Astrocyte of the spinal cord (primary cell): ENCODE measurements at regions not wholly inside any gene's neighbourhood (a gene's known extent, or its start where the extent isn't known, plus 50 kb on each side); places are given as distances from the start of the nearest gene placed in this dataset.

Source experiments
- DNase-seq: peaks from one replicate; pipeline ENCODE4 v3.0.0; 2011; ENCODE audit warnings: low read depth, low spot score
- H3K4me3 ChIP-seq: 2 replicates; pipeline ENCODE4 v1.5.1; 2011; ENCODE audit warnings: low read depth, mild to moderate bottlenecking, low read length, moderate library complexity
- in situ Hi-C: cut with HindIII; loops from 2 replicates; pipeline ENCODE4 v1.10.0; 2017; ENCODE audit warnings: low sequenced_read_pairs
- TF ChIP-seq, protein P1 (sequence below): IDR thresholded peaks from 2 replicates; pipeline ENCODE4 v1.5.1; 2012; ENCODE audit warnings: low read depth, mild to moderate bottlenecking, low read length, inconsistent platforms

DNA sequence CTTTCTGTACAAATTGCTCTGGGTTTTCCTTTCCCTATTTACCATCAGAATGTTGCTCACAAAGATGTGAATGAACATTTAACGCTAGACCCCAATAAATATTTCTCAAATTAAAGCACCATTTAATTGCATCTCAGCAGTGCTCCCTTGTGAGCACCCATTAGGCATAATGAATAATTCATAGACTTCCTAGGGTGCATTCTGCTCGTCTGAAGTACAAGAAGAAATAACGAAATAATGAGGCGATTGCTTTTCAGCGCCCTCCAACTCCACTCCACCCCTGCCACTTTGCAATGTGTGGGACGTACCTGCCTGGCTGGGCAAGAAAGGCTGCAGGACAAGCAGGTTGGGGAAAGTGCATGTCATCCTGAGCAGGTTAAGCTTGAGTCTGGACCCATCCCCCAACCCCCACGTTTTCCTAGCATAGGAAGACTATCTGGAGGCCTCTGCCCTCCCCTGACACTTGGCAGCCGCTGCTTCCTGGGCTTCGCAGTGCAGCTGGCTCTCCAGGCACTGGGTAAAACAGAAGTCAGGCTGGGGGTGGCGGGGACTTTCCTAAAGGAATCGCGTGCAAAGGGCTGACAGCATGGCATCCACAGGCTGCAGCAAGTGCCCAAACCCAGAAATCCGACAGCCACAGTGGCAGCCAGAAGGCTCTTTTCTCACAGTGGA is 253.7 kb downstream of the DUSP6 start:
- in situ Hi-C loops: no loop called here
- TF ChIP-seq, protein P1, sequence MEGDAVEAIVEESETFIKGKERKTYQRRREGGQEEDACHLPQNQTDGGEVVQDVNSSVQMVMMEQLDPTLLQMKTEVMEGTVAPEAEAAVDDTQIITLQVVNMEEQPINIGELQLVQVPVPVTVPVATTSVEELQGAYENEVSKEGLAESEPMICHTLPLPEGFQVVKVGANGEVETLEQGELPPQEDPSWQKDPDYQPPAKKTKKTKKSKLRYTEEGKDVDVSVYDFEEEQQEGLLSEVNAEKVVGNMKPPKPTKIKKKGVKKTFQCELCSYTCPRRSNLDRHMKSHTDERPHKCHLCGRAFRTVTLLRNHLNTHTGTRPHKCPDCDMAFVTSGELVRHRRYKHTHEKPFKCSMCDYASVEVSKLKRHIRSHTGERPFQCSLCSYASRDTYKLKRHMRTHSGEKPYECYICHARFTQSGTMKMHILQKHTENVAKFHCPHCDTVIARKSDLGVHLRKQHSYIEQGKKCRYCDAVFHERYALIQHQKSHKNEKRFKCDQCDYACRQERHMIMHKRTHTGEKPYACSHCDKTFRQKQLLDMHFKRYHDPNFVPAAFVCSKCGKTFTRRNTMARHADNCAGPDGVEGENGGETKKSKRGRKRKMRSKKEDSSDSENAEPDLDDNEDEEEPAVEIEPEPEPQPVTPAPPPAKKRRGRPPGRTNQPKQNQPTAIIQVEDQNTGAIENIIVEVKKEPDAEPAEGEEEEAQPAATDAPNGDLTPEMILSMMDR: no peak
- DNase-seq: no peak
- H3K4me3 ChIP-seq: no peak overlapping the region

DNA sequence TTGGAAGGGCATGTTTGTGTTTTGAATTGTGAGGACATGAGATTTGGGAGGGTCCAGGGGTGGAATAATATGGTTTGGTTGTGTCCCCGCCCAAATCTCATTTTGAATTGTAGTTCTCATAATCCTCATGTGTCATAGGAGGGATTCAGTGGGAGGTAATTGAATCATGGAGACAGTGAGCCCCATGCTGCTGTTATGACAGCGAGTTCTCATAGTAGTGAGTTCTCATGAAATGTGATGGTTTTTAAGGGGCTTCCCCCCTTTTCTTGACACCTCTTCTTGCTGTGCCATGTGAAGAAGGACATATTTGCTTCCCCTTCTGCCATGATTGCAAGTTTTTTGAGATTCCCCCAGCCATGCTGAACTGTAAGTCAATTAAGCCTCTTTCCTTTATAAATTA is 260.0 kb downstream of the DUSP6 start:
- in situ Hi-C loops: no loop called here
- no peak overlapping the region for H3K4me3 ChIP-seq
- no peak for DNase-seq
- TF ChIP-seq, protein P1: no peak

DNA sequence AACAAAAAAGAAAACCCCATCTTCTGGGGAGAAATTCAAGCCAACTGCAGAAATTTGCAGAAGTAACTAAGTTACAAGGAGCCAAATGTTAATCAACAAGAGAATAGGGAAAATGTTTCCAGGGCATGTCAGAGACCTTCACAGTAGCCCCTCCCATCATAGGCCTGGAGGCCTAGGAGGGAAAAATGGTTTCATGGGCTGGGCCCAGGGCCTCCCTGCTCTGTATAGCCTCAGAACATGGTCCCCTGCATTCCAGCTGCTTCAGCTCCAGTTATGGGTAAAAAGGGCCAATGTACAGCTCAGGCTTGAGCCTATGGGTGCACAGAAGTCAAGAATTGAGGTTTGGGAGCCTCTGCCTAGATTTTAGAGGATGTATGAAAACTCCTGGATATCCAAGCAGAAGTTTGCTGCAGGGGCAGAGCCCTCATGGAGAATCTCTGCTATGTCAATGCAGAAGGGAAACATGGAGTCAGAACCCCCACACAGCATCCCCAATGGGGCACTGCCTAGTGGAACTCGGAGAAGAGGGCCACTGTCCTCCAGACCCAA is 260.9 kb downstream of the DUSP6 start:
- TF ChIP-seq, protein P1: no peak
- in situ Hi-C loops: no loop called here
- no peak for DNase-seq
- H3K4me3 ChIP-seq: no peak overlapping the region

DNA sequence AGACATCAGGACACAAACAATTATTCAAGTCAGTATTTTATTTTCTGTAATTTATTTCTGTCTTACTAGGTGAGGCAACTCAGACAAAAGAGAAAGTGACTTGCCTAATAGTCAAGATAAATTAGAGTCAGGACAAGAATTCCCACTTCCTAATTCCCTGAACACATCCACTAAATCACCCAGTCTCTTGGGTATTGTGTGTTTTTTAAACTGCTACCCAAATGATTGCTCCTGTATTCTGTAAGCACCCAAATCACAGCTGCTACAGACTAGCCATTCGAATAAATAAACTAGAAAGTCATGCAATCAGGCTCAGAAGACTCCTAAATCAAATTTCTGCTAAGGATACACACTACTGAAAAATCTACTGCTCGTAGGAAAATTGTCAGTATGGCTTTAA is 263.0 kb downstream of the DUSP6 start:
- in situ Hi-C loops: no loop called here

DNA sequence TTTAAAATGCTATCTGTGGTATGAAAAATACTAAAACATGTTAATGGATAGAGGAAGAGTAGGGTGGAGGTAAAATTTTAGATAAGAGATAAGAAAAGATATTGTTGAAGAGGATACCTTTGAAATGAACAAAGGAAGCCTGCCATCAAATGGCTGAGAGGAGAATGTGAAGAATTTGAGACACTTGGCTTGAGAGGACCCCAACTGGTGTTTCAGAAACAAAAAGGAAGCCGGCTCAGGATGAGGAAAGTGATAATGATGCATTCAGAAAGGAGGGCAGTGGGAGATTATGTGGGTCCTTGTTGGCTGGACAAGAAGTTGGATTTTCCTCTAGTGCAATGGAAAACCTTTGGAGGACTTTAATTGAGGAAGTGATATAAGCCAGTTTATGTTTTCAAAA is 264.4 kb downstream of the DUSP6 start:
- H3K4me3 ChIP-seq: no peak overlapping the region
- no peak for DNase-seq
- in situ Hi-C loops: no loop called here
- TF ChIP-seq, protein P1: no peak

More for the DNA sequence above, 263.0 kb downstream of the DUSP6 start:
- DNase-seq: no peak
- no peak overlapping the region for H3K4me3 ChIP-seq
- TF ChIP-seq, protein P1: no peak

DNA sequence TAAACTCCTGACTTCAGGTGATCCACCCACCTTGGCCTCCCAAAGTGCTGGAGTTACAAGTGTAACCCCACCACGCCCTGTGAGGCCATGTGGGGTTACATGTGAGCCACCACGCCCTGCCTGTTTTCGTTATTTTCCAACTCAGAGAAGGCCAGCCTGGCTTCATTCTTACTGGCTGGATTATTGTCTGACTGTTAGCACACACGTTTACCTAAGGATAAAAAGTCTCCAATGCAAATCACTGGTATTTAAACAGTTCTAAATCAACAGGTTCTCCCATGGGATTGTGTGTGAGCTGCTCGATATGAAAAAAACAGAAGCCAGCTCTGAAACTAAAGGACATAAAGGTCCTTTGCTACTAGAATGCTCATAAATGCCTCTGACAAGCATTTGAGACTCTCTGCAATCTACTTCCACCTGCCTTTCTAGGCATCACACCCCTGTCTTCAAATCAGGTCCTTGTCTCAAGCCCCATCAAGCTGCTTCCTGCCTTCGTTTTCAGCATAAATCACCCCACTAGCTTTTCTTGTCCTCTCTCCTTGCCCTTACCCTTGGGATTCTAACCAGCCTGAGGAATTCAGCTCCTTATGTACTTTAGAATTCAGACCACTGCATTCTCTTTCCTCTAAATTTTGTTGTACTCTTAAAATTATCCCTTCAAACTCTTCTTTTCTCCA is 265.0 kb downstream of the DUSP6 start:
- DNase-seq: no peak
- no peak overlapping the region for H3K4me3 ChIP-seq
- TF ChIP-seq, protein P1: no peak
- in situ Hi-C loops: no loop called here
